GM12878 (cell line): ENCODE measurements at regions not wholly inside any gene's neighbourhood (a gene's known extent, or its start where the extent isn't known, plus 50 kb on each side); places are given as distances from the start of the nearest gene placed in this dataset.

Source experiments
- ATAC-seq: fragments of 200-7000 bp; cut with Tn5 transposase; 3 replicates; pipeline ENCODE4 v1.9.1; 2020; ENCODE audit warnings: mild to moderate bottlenecking, moderate library complexity
- BruUV-seq: library from RNA; stranded (reverse); fragments of 400-500 nt; replicated peaks from 2 replicates; lab custom pipeline; 2021; lab: Mats Ljungman, UMichigan
- CTCF ChIA-PET: fragments of 300-600 bp; sonication (Branson Sonifier 250); formaldehyde crosslinking; extraction: SDS; loops from one replicate; lab custom pipeline; 2021; ENCODE audit warnings: inconsistent platforms; lab: Yijun Ruan, JAX
- POLR2A ChIA-PET: fragments of 350-600 bp; formaldehyde crosslinking; extraction: SDS; loops from one replicate; lab custom pipeline; 2021; ENCODE audit warnings: inconsistent platforms; lab: Charles Lee
- RAD21 ChIA-PET: fragments of 300-600 bp; sonication (Branson Sonifier 250); formaldehyde crosslinking; loops from one replicate; lab custom pipeline; 2023; ENCODE audit warnings: antibody characterized with exemption; ENCODE audit not compliant: unreplicated experiment; lab: Charles Lee
- SMC1A ChIA-PET: fragments of 300-600 bp; sonication (Branson Sonifier 250); formaldehyde crosslinking; loops from one replicate; lab custom pipeline; 2023; ENCODE audit not compliant: unreplicated experiment, uncharacterized antibody; lab: Charles Lee
- DNase-seq: peaks from one replicate; pipeline ENCODE4 v3.0.0-alpha.2; 2011; ENCODE audit warnings: low read depth, low spot score
- FAIRE-seq: peaks from 3 replicates; lab custom pipeline; 2011; peaks lifted over from hg19 to GRCh38; lab: Jason Lieb, UNC
- H2AFZ ChIP-seq: 2 replicates; pipeline ENCODE4 v1.6.0; 2011; ENCODE audit warnings: low read depth, low read length, control low read depth; ENCODE audit not compliant: control insufficient read depth
- H3K27ac ChIP-seq: 2 replicates; pipeline ENCODE4 v1.5.1; 2011; ENCODE audit warnings: control low read depth; ENCODE audit not compliant: control insufficient read depth, insufficient read depth
- H3K27me3 ChIP-seq, 2 experiments: replicated peaks in 1 of 2; 2 replicates each; pipeline versions ENCODE4 v1.6.0 to v1.6.1; 2011; ENCODE audit warnings: low read length in 1 of 2; ENCODE audit not compliant: control insufficient read depth in 2 of 2, insufficient read depth in 2 of 2
- H3K36me3 ChIP-seq, 2 experiments: 2 replicates each; pipeline ENCODE4 v1.5.1; 2011; ENCODE audit warnings: low read length in 1 of 2; ENCODE audit not compliant: control insufficient read depth in 2 of 2, insufficient read depth in 2 of 2
- H3K4me1 ChIP-seq: 2 replicates; pipeline ENCODE4 v1.6.1; 2011; ENCODE audit warnings: mild to moderate bottlenecking, low read length, moderate library complexity, mixed read lengths; ENCODE audit not compliant: control insufficient read depth, insufficient read depth
- H3K4me2 ChIP-seq: 2 replicates; pipeline ENCODE4 v1.6.0; 2011; ENCODE audit warnings: control low read depth; ENCODE audit not compliant: control insufficient read depth, insufficient read depth
- H3K4me3 ChIP-seq: fragments of 200-600 bp; sonication (generic); 2 replicates; pipeline ENCODE4 v1.5.1; 2016
- H3K79me2 ChIP-seq: 2 replicates; pipeline ENCODE4 v1.6.0; 2011; ENCODE audit warnings: low read length; ENCODE audit not compliant: control insufficient read depth, insufficient read depth
- H3K9ac ChIP-seq: 2 replicates; pipeline ENCODE4 v1.8.0; 2011; ENCODE audit warnings: low read length, control low read depth, mixed read lengths; ENCODE audit not compliant: control insufficient read depth, insufficient read depth
- H3K9me3 ChIP-seq: replicated peaks from 3 replicates; pipeline ENCODE4 v1.5.1; 2011; ENCODE audit warnings: mild to moderate bottlenecking, low read length; ENCODE audit not compliant: control insufficient read depth, insufficient read depth
- H4K20me1 ChIP-seq: 2 replicates; pipeline ENCODE4 v1.6.0; 2011; ENCODE audit not compliant: control insufficient read depth, insufficient read depth
- ATF7 ChIP-seq: fragments of 450-650 bp; IDR thresholded peaks from 2 replicates; pipeline ENCODE4 v1.6.1; 2016; ENCODE audit warnings: low read depth, mild to moderate bottlenecking
- CREB1 ChIP-seq: IDR thresholded peaks from 2 replicates; pipeline ENCODE4 v1.6.1; 2012; ENCODE audit warnings: low read depth, mild to moderate bottlenecking, inconsistent platforms
- ELK1 ChIP-seq: IDR thresholded peaks from 2 replicates; pipeline ENCODE4 v1.6.1; 2012; ENCODE audit warnings: low read depth, low read length, improper control_type of control experiment
- LARP7 ChIP-seq: fragments of 450-650 bp; IDR thresholded peaks from 2 replicates; pipeline ENCODE4 v1.6.1; 2017; ENCODE audit warnings: mild to moderate bottlenecking
- MEF2B ChIP-seq: fragments of 450-650 bp; IDR thresholded peaks from 2 replicates; pipeline ENCODE4 v1.6.1; 2018; ENCODE audit warnings: mild to moderate bottlenecking, moderate library complexity; ENCODE audit not compliant: partially characterized antibody, poor library complexity, severe bottlenecking
- NFIC ChIP-seq: IDR thresholded peaks from 2 replicates; pipeline ENCODE4 v1.6.1; 2012; ENCODE audit warnings: low read depth, mild to moderate bottlenecking, inconsistent platforms, low read length, moderate library complexity
- REST ChIP-seq: IDR thresholded peaks from 2 replicates; pipeline ENCODE4 v1.6.1; 2012; ENCODE audit warnings: mild to moderate bottlenecking, low read depth, low read length
- TAF1 ChIP-seq: IDR thresholded peaks from 2 replicates; pipeline ENCODE4 v1.6.1; 2011; ENCODE audit warnings: mild to moderate bottlenecking, low read depth, low read length, borderline replicate concordance
- TBL1XR1 ChIP-seq: IDR thresholded peaks from 2 replicates; pipeline ENCODE4 v1.6.1; 2012; ENCODE audit warnings: low read depth, low read length, improper control_type of control experiment
- TCF12 ChIP-seq: IDR thresholded peaks from 2 replicates; pipeline ENCODE4 v1.6.1; 2011; ENCODE audit warnings: low read depth, mild to moderate bottlenecking, low read length
- ZBED1 ChIP-seq: IDR thresholded peaks from 2 replicates; pipeline ENCODE4 v1.6.1; 2016; ENCODE audit warnings: borderline replicate concordance
- WGBS: methylation state at CpG from one replicate; pipeline ENCODE4 v1.1.6; 2016; ENCODE audit warnings: low lambda C conversion rate; ENCODE audit not compliant: insufficient replicate concordance, insufficient coverage; ENCODE audit errors: missing lambda C conversion rate; 5-methylcytosine and 5-hydroxymethylcytosine counted together
- in situ Hi-C: fragments of 300-500 bp; cut with MboI; formaldehyde crosslinking; loops from 9 replicates; pipeline ENCODE4 v1.14.3; 2018; ENCODE audit warnings: mixed read lengths
- intact Hi-C: fragments of 100-400 bp; cut with micrococcal nuclease; formaldehyde crosslinking; loops from one replicate; pipeline ENCODE4 v1.14.2; 2022; ENCODE audit not compliant: unreplicated experiment
- TF ChIP-seq, protein P1 (sequence below): fragments of 450-650 bp; formaldehyde crosslinking; IDR thresholded peaks from 2 replicates; pipeline ENCODE4 v1.5.0; 2022; ENCODE audit warnings: mild to moderate bottlenecking, missing genetic modification characterization

DNA sequence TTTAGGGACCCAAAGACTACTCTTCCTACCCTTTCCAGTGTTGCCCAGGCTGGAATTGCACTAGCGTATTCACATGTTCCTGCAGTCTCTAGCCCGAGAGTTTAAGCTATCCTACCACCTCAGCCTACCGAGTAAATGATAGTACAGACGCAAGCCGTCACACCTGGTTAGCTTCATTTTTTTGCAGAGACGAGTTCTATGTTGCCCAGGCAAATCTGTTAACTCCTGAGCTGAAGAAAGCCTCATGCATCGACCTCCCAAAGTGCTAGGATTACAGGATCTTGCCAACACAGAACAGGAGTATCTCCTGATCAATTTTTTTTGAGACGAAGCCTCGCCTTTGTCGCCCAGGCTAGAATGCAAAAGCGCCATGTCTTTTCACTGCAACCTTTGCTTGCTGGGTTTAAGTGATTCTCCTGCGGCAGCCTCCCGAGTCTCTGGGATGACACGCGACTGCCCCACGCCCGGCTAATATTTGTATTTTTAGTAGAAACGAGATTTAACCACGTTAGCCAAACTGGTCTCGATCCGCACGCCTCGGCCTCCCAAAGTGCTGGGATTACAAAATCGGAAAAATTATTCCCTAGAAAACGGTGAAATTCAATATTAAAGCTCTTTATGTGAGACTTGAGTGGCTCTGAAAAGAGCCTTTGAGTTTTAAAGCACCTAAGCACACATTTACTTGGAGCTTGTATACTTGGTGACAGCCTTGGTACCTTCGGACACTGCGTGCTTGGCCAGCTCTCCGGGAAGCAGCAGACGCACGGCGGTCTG, 128.5 kb downstream of the HFE start (continued):
- no peak for TF ChIP-seq REST
- no peak for TF ChIP-seq MEF2B
- no peak for TF ChIP-seq ELK1
- no peak for TF ChIP-seq TCF12
- TF ChIP-seq, all 136 proteins: peak for 20

DNA sequence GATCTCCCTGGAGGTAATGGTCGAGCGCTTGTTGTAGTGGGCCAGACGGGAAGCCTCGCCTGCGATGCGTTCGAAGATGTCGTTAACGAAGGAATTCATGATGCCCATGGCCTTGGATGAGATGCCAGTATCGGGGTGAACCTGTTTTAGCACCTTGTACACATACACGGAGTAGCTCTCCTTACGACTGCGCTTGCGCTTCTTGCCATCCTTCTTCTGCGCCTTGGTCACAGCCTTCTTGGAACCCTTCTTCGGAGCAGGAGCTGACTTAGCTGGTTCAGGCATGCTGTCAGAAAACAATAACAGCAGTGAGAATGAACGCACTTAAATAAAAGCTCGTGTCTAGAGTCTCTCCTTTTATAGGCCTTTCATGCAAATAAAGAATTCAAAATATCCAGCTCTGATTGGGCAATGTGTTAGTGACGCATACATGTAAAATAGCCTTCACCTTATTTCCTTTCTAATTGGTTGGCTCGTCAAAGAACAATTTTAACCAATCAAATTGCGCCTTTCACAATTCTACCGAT, 129.2 kb downstream of the HFE start:
- Histone ChIP-seq H2AFZ (no peak overlapping the region), H3K79me2 (peaks cover 4% of the 10 kb centered on the region; the same call in 1 of the 2 replicates), H3K4me1 (peaks cover 12% of the 10 kb centered on the region), H4K20me1 (no peaks in the 10 kb centered on the region), H3K4me2 (peak overlapping the region; percentile 95), H3K27ac (peak overlapping the region; percentile 93), H3K4me3 (peak overlapping the region; percentile 75), H3K27me3 (no peaks in the 10 kb centered on the region), H3K9me3 (no peaks in the 10 kb centered on the region), H3K9ac (peak overlapping the region; percentile 75), H3K36me3 (no peaks in the 10 kb centered on the region)
- no peak for FAIRE-seq
- ChIA-PET SMC1A (interaction anchor here (0.7 to 4.1 kb wide), 27 partner anchors 9 to 322 kb away, joined by 3 to 32 read pairs (median 6); partner anchors contain the start of gene HMGN4), POLR2A (interaction anchor here (0.5 to 4.9 kb wide), 30 partner anchors 10 to 1622 kb away, joined by 3 to 85 read pairs (median 6); a partner anchor contains a TSS), RAD21 (interaction anchor here (0.7 to 3.6 kb wide), 32 partner anchors 9 to 928 kb away, joined by 3 to 36 read pairs (median 4); a partner anchor contains a TSS), CTCF (interaction anchor here (0.8 to 3.8 kb wide), 15 partner anchors 11 to 1596 kb away, joined by 3 to 25 read pairs (median 4); a partner anchor contains a TSS)
- WGBS, result 1% methylated on average over 22 of the region's 22 CpGs
- DNase-seq, result peak; percentile 100
- in situ Hi-C loops (no loop called here), intact Hi-C loops (loop anchor here (1.0 to 2.0 kb wide), 7 partner anchors 11 to 92 kb away; a partner anchor contains a TSS)
- TSS peak; percentile 100 for BruUV-seq
- ATAC-seq, result peak; percentile 77
- TF ChIP-seq ZBED1, result peak; percentile 97
- TF ChIP-seq, protein P1, sequence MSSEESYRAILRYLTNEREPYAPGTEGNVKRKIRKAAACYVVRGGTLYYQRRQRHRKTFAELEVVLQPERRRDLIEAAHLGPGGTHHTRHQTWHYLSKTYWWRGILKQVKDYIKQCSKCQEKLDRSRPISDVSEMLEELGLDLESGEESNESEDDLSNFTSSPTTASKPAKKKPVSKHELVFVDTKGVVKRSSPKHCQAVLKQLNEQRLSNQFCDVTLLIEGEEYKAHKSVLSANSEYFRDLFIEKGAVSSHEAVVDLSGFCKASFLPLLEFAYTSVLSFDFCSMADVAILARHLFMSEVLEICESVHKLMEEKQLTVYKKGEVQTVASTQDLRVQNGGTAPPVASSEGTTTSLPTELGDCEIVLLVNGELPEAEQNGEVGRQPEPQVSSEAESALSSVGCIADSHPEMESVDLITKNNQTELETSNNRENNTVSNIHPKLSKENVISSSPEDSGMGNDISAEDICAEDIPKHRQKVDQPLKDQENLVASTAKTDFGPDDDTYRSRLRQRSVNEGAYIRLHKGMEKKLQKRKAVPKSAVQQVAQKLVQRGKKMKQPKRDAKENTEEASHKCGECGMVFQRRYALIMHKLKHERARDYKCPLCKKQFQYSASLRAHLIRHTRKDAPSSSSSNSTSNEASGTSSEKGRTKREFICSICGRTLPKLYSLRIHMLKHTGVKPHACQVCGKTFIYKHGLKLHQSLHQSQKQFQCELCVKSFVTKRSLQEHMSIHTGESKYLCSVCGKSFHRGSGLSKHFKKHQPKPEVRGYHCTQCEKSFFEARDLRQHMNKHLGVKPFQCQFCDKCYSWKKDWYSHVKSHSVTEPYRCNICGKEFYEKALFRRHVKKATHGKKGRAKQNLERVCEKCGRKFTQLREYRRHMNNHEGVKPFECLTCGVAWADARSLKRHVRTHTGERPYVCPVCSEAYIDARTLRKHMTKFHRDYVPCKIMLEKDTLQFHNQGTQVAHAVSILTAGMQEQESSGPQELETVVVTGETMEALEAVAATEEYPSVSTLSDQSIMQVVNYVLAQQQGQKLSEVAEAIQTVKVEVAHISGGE, result peak; percentile 49; the same call in 1 of the 2 replicates
- TF ChIP-seq ATF7, result peak; percentile 67; the same call in 1 of the 2 replicates
- peak; percentile 75 for TF ChIP-seq CREB1
- TF ChIP-seq TCF12, result peak; percentile 64
- 0 out of 2 replicates have a peak, but pooled peaks have one; percentile 44 for TF ChIP-seq LARP7
- TF ChIP-seq NFIC, result peak; percentile 88
- TF ChIP-seq TAF1, result peak; percentile 92; the same call in 1 of the 2 replicates
- peak; percentile 6; the same call in 1 of the 2 replicates for TF ChIP-seq TBL1XR1
